ENCODE measurements at regions not wholly inside any gene's neighbourhood (a gene's known extent, or its start where the extent isn't known, plus 50 kb on each side); places are given as distances from the start of the nearest gene placed in this dataset.

DNA sequence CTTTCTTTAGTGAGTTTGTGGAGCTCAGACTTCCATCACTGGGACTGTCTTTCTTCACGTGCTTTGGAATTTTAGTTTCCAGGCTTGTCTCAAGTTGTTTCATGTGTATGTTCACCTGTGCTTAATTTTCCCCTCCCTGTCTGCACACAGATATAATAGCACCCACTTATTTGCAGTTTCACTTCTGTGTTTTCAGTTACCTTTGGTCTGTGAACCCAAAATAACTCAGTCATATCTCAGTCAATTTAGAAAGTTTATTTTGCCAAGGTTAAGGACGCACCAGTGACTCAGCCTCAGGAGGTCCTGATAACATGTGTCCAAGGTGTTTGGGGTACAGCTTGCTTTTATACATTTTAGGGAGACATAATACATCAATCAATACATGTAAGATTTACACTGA lies 330.4 kb downstream of the ICE1 start:
- ATAC-seq (no peak), DNase-seq (no peak)
- H3K36me3 ChIP-seq, result no peaks in the 10 kb centered on the region
- H3K27ac ChIP-seq, result no peak overlapping the region
- intact Hi-C loops (cut with DNase I), result no loop called here
- no peak overlapping the region for H3K4me3 ChIP-seq
- TF ChIP-seq CTCF (IDR thresholded peaks at IDR 0.05), result no peak
- no peaks in the 10 kb centered on the region for H3K27me3 ChIP-seq (ENCODE audit: low read depth)
- H3K9me3 ChIP-seq, result no peaks in the 10 kb centered on the region
- H3K4me1 ChIP-seq, result no peaks in the 10 kb centered on the region

DNA sequence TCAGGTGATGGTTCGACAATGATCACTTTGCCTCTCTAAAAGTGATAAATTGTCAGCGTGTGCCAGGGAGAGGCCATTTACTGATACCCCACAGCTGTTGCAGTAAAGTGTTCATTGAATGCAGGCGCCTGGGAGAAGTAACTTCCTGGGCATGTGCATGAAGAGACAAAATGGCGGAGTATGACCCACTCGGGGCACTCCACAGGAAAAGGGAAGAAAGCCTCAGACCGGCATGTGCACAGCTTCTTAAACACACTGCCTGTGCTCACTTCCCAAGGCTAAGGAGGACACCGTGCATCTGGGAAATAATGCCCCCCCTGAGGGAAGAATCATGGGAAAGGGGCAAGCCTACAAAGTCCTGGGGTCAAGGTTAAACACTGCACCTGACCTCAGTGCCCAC lies 329.5 kb downstream of the ICE1 start:
- intact Hi-C loops (cut with DNase I), result no loop called here

DNA sequence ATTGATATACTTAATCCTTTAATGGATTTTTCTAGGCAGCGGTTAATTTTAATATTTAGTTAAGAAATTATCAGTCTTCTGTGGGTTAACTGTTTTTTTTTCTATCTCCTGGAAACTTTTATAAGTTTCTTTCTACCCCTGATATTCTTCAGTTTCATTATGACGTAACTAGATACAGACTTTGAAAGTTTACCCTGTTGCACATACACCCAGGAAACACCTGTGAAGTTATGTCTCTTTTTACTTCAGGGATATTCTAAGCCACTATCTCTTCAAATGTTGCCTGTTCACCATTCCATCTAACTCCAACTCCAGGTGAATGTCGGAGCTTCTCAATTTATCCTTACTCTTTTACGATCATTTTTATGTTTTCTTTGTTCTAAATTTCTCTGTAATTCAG lies 329.0 kb downstream of the ICE1 start:
- Histone ChIP-seq H3K27ac (no peak overlapping the region), H3K27me3 (ENCODE audit: low read depth) (no peaks in the 10 kb centered on the region), H3K9me3 (no peaks in the 10 kb centered on the region), H3K36me3 (no peaks in the 10 kb centered on the region), H3K4me1 (no peaks in the 10 kb centered on the region), H3K4me3 (no peak overlapping the region)
- TF ChIP-seq CTCF (IDR thresholded peaks at IDR 0.05), result no peak
- intact Hi-C loops (cut with DNase I), result no loop called here
- DNase-seq, result no peak
- no peak for ATAC-seq

More for the DNA sequence above, 329.5 kb downstream of the ICE1 start:
- DNase-seq (no peak), ATAC-seq (no peak)
- Histone ChIP-seq H3K4me1 (no peaks in the 10 kb centered on the region), H3K27me3 (ENCODE audit: low read depth) (no peaks in the 10 kb centered on the region), H3K36me3 (no peaks in the 10 kb centered on the region), H3K27ac (no peak overlapping the region), H3K4me3 (no peak overlapping the region), H3K9me3 (no peaks in the 10 kb centered on the region)
- no peak for TF ChIP-seq CTCF (IDR thresholded peaks at IDR 0.05)

GRCh38 chr5:5741418-5741817 lies 318.9 kb downstream of the ICE1 start:
- intact Hi-C loops (cut with DNase I), result no loop called here
- no peak for TF ChIP-seq CTCF (IDR thresholded peaks at IDR 0.05)
- no peak for ATAC-seq

GRCh38 chr5:5739490-5739945 lies 317.0 kb downstream of the ICE1 start:
- no peaks in the 10 kb centered on the region for H3K27me3 ChIP-seq (ENCODE audit: low read depth)
- peaks cover 11% of the 10 kb centered on the region for H3K9me3 ChIP-seq
- H3K36me3 ChIP-seq, result no peaks in the 10 kb centered on the region
- H3K4me3 ChIP-seq, result no peak overlapping the region
- intact Hi-C loops (cut with DNase I), result no loop called here
- no peak overlapping the region for H3K27ac ChIP-seq
- DNase-seq (no peak), ATAC-seq (no peak)
- TF ChIP-seq CTCF (IDR thresholded peaks at IDR 0.05), result no peak
- no peaks in the 10 kb centered on the region for H3K4me1 ChIP-seq

More at GRCh38 chr5:5741418-5741817, 318.9 kb downstream of the ICE1 start:
- H3K27me3 ChIP-seq (ENCODE audit: low read depth), result no peaks in the 10 kb centered on the region
- no peak overlapping the region for H3K27ac ChIP-seq
- no peak overlapping the region for H3K4me3 ChIP-seq
- H3K9me3 ChIP-seq, result peaks cover 11% of the 10 kb centered on the region
- DNase-seq, result no peak
- no peaks in the 10 kb centered on the region for H3K4me1 ChIP-seq
- no peaks in the 10 kb centered on the region for H3K36me3 ChIP-seq

All from lower lobe of right lung (tissue), 2 donors.